ENCODE measurements at regions not wholly inside any gene's neighbourhood (a gene's known extent, or its start where the extent isn't known, plus 50 kb on each side); places are given as distances from the start of the nearest gene placed in this dataset.

DNA sequence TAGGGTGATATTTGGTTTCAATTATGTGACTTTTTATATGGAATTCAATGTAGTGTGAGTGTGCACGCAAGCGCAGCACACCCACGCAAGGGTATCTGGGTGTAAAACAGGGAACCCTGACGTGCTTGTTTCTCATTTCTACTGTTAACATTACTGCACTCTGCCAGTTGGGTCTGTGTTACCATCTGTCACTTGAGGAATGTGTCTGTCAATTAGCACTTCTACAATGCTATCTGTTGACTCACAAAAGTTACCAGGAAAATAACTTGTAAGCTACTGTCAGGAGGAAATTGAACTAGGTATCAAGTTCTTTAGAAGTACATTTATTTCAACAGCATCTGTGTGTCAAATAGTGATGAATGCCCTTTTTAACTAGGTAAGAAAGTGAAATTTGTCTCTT, 695.5 kb upstream of the LRFN5 start:
- no peaks in the 10 kb centered on the region for H3K9me2 ChIP-seq (ENCODE audit: insufficient read depth)
- no peaks in the 10 kb centered on the region for H3K79me2 ChIP-seq (replicated peaks; ENCODE audit: insufficient read depth)
- no peaks in the 10 kb centered on the region for H3K36me3 ChIP-seq (ENCODE audit: insufficient read depth)
- no peak overlapping the region for H3K27ac ChIP-seq (ENCODE audit: low read depth)
- no peak for DNase-seq (ENCODE audit: low spot score)
- H2AFZ ChIP-seq: no peak overlapping the region
- no peaks in the 10 kb centered on the region for H3K4me1 ChIP-seq (ENCODE audit: insufficient read depth)
- no peaks in the 10 kb centered on the region for H3K9me3 Mint-ChIP-seq
- no peaks in the 10 kb centered on the region for H3F3A ChIP-seq (replicated peaks; ENCODE audit: low read depth)
- no peak overlapping the region for H3K4me3 ChIP-seq
- no peaks in the 10 kb centered on the region for H3K27me3 Mint-ChIP-seq (ENCODE audit: insufficient read depth, low read depth, poor library complexity)
- H3K4me1 Mint-ChIP-seq: no peaks in the 10 kb centered on the region
- no peak overlapping the region for H3K27ac Mint-ChIP-seq
- no peak for TF ChIP-seq NANOG (IDR thresholded peaks at IDR 0.05; ENCODE audit: borderline replicate concordance)
- TF ChIP-seq ZNF114 (CRISPR knock-in tag; IDR thresholded peaks at IDR 0.05): no peak
- TF ChIP-seq, protein P1, sequence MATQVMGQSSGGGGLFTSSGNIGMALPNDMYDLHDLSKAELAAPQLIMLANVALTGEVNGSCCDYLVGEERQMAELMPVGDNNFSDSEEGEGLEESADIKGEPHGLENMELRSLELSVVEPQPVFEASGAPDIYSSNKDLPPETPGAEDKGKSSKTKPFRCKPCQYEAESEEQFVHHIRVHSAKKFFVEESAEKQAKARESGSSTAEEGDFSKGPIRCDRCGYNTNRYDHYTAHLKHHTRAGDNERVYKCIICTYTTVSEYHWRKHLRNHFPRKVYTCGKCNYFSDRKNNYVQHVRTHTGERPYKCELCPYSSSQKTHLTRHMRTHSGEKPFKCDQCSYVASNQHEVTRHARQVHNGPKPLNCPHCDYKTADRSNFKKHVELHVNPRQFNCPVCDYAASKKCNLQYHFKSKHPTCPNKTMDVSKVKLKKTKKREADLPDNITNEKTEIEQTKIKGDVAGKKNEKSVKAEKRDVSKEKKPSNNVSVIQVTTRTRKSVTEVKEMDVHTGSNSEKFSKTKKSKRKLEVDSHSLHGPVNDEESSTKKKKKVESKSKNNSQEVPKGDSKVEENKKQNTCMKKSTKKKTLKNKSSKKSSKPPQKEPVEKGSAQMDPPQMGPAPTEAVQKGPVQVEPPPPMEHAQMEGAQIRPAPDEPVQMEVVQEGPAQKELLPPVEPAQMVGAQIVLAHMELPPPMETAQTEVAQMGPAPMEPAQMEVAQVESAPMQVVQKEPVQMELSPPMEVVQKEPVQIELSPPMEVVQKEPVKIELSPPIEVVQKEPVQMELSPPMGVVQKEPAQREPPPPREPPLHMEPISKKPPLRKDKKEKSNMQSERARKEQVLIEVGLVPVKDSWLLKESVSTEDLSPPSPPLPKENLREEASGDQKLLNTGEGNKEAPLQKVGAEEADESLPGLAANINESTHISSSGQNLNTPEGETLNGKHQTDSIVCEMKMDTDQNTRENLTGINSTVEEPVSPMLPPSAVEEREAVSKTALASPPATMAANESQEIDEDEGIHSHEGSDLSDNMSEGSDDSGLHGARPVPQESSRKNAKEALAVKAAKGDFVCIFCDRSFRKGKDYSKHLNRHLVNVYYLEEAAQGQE (IDR thresholded peaks at IDR 0.05; ENCODE audit: unreplicated experiment): no peak
- TF ChIP-seq, protein P2, sequence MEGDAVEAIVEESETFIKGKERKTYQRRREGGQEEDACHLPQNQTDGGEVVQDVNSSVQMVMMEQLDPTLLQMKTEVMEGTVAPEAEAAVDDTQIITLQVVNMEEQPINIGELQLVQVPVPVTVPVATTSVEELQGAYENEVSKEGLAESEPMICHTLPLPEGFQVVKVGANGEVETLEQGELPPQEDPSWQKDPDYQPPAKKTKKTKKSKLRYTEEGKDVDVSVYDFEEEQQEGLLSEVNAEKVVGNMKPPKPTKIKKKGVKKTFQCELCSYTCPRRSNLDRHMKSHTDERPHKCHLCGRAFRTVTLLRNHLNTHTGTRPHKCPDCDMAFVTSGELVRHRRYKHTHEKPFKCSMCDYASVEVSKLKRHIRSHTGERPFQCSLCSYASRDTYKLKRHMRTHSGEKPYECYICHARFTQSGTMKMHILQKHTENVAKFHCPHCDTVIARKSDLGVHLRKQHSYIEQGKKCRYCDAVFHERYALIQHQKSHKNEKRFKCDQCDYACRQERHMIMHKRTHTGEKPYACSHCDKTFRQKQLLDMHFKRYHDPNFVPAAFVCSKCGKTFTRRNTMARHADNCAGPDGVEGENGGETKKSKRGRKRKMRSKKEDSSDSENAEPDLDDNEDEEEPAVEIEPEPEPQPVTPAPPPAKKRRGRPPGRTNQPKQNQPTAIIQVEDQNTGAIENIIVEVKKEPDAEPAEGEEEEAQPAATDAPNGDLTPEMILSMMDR (conservative IDR thresholded peaks at IDR 0.05; ENCODE audit: low read depth in 2 of 2): no peak
- TF ChIP-seq, protein P3, sequence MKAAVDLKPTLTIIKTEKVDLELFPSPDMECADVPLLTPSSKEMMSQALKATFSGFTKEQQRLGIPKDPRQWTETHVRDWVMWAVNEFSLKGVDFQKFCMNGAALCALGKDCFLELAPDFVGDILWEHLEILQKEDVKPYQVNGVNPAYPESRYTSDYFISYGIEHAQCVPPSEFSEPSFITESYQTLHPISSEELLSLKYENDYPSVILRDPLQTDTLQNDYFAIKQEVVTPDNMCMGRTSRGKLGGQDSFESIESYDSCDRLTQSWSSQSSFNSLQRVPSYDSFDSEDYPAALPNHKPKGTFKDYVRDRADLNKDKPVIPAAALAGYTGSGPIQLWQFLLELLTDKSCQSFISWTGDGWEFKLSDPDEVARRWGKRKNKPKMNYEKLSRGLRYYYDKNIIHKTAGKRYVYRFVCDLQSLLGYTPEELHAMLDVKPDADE (IDR thresholded peaks at IDR 0.05): no peak
- no peak for TF ChIP-seq EZH2phosphoT487 (IDR thresholded peaks at IDR 0.05; ENCODE audit: unreplicated experiment)
- no peak for TF ChIP-seq JUNB (IDR thresholded peaks at IDR 0.05; ENCODE audit: unreplicated experiment)
- TF ChIP-seq EZH2 (IDR thresholded peaks at IDR 0.05; ENCODE audit: low read depth, unreplicated experiment): no peak
- no peak for TF ChIP-seq CREB1 (CRISPR knock-in tag; IDR thresholded peaks at IDR 0.05; ENCODE audit: low read depth)
- TF ChIP-seq STAT1 (IDR thresholded peaks at IDR 0.05; ENCODE audit: unreplicated experiment): no peak
- TF ChIP-seq, protein P4, sequence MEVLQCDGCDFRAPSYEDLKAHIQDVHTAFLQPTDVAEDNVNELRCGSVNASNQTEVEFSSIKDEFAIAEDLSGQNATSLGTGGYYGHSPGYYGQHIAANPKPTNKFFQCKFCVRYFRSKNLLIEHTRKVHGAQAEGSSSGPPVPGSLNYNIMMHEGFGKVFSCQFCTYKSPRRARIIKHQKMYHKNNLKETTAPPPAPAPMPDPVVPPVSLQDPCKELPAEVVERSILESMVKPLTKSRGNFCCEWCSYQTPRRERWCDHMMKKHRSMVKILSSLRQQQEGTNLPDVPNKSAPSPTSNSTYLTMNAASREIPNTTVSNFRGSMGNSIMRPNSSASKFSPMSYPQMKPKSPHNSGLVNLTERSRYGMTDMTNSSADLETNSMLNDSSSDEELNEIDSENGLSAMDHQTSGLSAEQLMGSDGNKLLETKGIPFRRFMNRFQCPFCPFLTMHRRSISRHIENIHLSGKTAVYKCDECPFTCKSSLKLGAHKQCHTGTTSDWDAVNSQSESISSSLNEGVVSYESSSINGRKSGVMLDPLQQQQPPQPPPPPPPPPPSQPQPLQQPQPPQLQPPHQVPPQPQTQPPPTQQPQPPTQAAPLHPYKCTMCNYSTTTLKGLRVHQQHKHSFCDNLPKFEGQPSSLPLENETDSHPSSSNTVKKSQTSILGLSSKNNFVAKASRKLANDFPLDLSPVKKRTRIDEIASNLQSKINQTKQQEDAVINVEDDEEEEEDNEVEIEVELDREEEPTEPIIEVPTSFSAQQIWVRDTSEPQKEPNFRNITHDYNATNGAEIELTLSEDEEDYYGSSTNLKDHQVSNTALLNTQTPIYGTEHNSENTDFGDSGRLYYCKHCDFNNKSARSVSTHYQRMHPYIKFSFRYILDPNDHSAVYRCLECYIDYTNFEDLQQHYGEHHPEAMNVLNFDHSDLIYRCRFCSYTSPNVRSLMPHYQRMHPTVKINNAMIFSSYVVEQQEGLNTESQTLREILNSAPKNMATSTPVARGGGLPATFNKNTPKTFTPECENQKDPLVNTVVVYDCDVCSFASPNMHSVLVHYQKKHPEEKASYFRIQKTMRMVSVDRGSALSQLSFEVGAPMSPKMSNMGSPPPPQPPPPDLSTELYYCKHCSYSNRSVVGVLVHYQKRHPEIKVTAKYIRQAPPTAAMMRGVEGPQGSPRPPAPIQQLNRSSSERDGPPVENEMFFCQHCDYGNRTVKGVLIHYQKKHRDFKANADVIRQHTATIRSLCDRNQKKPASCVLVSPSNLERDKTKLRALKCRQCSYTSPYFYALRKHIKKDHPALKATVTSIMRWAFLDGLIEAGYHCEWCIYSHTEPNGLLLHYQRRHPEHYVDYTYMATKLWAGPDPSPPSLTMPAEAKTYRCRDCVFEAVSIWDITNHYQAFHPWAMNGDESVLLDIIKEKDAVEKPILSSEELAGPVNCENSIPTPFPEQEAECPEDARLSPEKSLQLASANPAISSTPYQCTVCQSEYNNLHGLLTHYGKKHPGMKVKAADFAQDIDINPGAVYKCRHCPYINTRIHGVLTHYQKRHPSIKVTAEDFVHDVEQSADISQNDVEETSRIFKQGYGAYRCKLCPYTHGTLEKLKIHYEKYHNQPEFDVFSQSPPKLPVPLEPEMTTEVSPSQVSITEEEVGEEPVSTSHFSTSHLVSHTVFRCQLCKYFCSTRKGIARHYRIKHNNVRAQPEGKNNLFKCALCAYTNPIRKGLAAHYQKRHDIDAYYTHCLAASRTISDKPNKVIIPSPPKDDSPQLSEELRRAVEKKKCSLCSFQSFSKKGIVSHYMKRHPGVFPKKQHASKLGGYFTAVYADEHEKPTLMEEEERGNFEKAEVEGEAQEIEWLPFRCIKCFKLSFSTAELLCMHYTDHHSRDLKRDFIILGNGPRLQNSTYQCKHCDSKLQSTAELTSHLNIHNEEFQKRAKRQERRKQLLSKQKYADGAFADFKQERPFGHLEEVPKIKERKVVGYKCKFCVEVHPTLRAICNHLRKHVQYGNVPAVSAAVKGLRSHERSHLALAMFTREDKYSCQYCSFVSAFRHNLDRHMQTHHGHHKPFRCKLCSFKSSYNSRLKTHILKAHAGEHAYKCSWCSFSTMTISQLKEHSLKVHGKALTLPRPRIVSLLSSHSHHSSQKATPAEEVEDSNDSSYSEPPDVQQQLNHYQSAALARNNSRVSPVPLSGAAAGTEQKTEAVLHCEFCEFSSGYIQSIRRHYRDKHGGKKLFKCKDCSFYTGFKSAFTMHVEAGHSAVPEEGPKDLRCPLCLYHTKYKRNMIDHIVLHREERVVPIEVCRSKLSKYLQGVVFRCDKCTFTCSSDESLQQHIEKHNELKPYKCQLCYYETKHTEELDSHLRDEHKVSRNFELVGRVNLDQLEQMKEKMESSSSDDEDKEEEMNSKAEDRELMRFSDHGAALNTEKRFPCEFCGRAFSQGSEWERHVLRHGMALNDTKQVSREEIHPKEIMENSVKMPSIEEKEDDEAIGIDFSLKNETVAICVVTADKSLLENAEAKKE (CRISPR knock-in tag; IDR thresholded peaks at IDR 0.05): no peak
- no peak overlapping the region for H3K4me2 ChIP-seq
- no peaks in the 10 kb centered on the region for H3K36me3 Mint-ChIP-seq (ENCODE audit: low read depth)
- no peak overlapping the region for H3K4me3 Mint-ChIP-seq
- no peaks in the 10 kb centered on the region for H3K27me3 ChIP-seq (ENCODE audit: insufficient read depth)
- no peak for ATAC-seq
- H4K20me1 ChIP-seq (replicated peaks; ENCODE audit: insufficient read depth): no peaks in the 10 kb centered on the region

Data from GM23338 (cell line).